ENCODE measurements at regions not wholly inside any gene's neighbourhood (a gene's known extent, or its start where the extent isn't known, plus 50 kb on each side); places are given as distances from the start of the nearest gene placed in this dataset.

GRCh38 chr9:93900971-93901861 is 53.9 kb downstream of the BARX1 start:
- DNase-seq (ENCODE audit: low read depth) = no peak

DNA sequence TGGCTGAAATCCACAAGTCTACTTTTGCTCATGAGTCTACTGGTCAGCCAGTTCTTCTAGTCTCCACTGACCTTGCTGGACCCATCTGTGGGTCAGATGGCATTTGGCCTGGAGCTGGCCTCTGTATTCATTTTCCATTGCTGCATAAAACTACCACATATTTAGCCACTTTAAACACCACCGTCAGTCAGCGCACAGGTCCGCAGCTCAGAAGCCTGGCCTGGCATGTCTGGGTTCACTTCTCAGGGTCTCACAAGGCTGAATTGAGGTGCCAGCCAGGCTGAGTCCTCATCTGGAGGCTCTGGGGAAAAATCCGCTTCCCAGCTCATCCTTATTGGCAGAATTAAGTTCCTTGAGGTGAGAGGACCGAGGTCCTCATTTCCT is 54.7 kb downstream of the BARX1 start:
- DNase-seq (ENCODE audit: low read depth) = no peak

DNA sequence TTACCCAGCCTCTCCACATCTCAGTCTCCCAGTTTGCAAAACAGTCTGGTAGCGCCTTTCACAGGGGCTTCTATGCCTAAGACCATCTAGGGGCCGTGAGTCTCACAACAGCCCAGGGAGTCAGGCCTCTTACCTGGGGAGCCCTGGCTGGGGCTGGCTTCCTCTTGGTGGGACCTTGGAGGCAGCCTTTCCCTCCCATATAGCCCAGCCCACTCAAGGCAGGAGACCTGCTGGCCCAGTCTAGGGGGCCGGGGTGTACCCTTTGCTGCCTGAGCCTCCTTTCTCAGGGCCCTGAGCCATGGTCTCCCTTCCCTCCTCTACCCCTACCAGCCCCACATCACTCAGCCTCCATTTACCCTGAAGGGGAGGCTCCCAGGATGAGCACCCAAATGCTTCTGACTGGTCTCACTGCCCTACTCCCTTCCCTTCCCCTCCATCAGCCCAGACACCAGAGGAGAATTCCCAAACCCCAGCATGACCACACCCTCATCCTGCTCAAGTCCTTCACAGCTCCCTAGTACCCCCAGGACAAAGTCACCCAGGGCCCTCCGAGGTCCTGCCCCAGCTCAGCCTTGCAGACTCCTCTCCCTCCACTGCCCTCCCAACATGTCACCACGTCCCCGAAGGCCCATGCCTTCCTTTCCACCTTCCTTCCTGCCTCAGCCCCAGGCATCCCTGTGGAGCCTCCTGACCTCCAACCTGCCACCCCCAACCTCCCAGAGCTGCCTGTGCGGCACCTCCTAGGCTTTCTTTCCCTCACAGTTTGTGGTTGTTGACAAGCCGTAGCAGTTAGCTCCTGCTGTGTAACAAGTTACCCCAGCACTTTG is 55.3 kb downstream of the BARX1 start:
- DNase-seq (ENCODE audit: low read depth) = no peak

- no peak for DNase-seq (ENCODE audit: low read depth)
These were observed 56.4 kb downstream of the BARX1 start for GRCh38 chr9:93898502-93899426.

DNA sequence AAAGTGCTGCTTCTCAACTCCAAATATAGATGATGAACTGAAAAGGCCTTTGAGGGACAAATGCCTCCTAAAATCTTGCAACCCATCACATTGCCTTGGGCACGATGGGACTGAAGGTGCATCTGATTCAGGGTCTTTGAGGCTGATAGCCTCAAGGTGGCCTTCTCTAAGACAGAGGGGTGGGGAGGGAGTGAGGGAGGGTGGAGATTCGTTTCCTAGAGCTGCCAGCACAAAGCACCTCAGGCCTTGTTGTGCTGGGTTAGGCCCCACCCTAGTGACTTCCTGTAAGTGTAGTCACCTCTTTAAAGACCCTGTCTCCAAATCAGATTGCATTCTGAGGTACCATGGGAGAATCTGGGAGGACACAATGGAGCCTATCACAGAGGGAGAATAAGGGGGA is 57.1 kb downstream of the BARX1 start:
- no peak for DNase-seq (ENCODE audit: low read depth)

- DNase-seq (ENCODE audit: low read depth) = no peak
These were observed 57.8 kb downstream of the BARX1 start for GRCh38 chr9:93897075-93897970.

- no peak for DNase-seq (ENCODE audit: low read depth)
These were observed 58.6 kb downstream of the BARX1 start for GRCh38 chr9:93896496-93897033.

DNA sequence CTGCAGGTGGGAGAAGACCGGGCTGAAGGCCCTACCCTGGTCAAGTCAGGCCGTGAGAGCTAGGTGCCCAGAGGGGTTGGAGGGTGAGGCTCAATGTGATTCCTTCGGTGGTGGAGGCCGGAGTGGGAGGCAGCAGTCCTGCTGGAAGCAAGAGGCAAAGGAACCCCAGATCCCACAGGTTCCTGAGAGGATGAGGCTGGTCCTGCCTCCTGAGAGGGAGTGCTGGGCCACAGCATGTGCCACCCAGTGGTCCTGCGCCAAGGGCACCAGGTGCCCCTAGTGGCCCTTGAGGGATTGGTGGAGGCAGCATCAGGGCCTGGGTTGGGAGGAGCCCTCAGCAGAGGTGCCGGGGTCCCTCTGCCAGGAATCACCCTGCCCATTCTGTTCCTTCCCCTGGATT is 59.1 kb downstream of the BARX1 start:
- DNase-seq (ENCODE audit: low read depth) = no peak

DNA sequence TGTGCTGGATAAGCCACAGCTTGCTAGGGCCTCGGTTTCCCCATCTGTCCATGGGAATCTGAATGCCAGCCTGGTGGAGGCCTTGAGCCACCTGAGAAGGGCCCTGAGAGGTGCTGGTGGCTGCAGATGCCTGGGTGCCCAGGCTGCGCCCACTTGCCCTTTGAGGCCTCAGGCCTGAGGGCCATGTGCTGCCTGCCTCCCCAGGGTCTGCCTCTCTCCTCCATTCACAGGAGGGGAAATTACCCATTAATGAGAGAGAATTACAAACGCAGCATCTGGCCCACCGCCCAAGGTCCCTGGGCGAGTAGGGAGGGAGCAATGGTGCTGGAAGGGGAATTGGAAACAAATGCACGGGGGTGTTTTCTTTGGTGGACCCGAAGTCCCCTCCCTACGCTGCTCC is 59.6 kb downstream of the BARX1 start:
- no peak for DNase-seq (ENCODE audit: low read depth)

DNA sequence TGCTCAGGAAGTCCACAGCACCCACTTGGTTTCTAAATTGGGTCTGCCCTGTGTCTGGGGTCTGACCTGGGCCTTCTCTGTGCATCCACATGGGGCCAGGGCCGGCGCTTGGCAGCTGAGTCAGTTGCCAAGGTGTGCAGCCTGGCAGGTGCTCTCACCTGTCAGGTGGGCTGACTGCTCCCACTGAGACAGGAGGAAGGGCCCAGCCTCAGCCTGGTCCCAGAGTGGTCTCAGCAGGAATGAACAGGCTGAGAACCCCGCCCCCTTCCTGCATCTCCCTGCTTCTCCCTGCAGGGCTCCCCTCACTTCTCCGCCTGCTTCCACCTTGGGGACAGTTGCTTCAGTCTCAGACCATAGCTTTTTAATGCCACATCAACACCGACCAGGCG is 60.5 kb downstream of the BARX1 start:
- no peak for DNase-seq (ENCODE audit: low read depth)

DNA sequence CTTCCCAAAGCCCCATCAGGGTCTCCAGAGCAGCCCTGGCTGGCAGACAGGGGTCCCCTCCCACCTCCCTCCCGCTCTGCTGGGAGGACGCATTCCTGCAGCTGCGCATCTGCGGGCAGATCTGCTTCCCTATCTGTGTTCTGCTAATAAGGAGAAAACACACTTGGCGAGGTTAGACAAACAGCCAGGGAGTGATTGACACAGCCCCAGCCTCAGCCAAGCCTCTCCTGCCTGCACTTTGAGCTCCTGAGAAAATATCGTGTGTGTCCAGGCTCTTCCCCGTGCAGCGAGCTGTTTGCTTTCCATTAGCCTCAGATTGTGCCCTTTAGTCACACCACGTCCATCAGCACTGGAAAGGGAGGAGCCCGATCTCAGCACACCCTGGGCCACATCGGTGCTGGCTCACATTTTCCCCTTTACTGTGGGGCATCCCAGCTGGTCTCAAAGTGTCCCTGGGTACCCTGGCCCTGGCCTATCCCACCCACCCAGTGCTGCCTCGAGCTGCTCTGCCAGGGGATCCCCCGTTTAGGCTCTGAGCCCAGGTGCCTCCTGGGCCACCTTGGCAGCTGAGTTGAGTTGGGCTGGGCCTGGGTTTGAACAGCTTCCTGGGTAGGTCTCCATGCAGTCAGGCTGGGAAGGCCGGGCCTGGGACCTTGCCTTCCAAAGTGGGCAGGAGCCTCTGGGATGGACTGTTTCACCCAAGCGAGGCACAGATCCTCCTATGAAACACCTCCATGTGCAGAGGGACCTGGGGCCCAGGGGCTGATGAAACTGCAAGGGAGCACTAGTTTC is 61.1 kb downstream of the BARX1 start:
- no peak for DNase-seq (ENCODE audit: low read depth)

GRCh38 chr9:93893194-93893593 is 62.0 kb downstream of the BARX1 start:
- DNase-seq (ENCODE audit: low read depth) = no peak

- DNase-seq (ENCODE audit: low read depth) = no peak
These were observed 62.4 kb downstream of the BARX1 start for GRCh38 chr9:93892748-93893147.

DNA sequence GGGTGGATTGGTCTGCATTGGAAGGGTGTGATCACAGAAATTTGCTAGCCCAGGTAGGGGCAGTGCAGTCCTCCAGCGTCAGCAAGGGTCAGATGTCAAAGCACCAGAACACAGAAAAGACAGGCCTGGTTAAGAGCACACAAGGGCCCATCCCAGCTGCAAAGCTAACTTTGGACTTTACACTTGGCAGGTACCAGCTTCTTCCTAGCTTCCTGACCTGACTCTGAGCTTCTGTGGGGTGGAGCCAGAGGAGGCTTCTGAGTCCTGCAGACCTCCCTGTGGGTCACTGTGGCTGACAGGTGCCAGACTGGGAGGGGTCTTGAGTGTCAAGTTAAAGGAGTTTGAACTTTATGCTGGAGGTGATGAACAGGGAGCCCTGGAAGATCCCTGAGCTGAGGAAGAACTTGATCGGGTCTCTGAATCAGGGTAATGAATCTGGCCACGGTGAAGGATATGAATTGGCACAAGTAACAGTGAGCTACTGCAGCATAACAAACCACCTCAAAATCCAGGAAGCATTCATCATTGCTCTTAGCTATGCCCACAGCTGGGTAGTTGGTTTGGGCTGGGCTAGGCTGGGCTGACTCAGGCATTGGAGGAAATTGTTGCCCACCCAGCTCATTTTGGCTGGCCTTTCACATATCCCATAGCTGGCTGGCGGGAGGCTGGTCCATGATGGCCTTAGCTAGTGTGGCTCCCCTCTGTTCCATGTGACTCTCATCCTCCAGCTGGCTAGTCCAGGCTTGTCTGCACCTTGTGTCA is 63.4 kb downstream of the BARX1 start:
- DNase-seq (ENCODE audit: low read depth) = no peak

- no peak for DNase-seq (ENCODE audit: low read depth)
These were observed 64.1 kb downstream of the BARX1 start for GRCh38 chr9:93891050-93891449.

DNA sequence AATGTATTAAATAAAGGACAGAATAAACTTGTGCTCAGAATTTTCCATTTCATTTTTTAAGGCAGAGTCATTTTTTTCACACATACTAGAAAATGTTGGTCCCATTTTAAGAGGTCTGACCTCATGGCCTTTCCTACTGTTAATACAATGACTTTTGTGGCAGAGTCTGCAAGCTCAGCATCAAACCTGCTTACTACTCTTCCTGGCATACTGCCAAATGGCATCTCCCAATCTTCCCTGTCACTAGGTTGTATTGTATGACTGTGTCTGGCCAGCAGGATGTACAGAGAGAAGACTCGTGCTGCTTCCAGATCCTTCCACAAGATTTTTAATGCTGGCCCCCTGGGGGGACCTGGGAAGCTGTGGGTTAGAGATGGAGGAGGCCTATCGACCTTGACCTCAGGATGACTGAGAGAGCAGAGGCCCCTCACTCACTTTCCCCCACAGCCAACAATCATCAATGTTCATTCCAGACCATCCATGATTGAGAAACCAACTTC is 64.7 kb downstream of the BARX1 start:
- DNase-seq (ENCODE audit: low read depth) = no peak

DNA sequence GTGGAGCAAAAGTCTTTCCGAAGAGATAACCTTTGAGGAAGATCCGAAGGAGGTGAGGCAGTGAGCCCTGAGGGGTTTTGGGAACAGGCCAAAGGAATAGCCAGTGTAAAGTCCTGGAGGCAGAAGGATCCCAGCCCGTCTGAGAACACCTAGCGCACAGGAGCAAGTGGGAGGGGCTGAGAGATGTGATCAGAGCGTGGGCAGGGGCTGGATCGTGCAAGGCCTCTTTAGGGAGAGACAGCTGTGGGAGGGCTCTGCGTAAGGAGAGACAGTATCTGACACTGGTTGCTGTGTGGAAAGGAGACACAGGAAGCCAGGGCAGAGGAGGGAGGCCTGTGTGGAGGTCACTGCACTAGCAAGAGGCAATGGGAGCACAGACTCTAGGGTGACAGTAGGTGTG is 68.2 kb downstream of the BARX1 start:
- DNase-seq (ENCODE audit: low read depth) = no peak

DNA sequence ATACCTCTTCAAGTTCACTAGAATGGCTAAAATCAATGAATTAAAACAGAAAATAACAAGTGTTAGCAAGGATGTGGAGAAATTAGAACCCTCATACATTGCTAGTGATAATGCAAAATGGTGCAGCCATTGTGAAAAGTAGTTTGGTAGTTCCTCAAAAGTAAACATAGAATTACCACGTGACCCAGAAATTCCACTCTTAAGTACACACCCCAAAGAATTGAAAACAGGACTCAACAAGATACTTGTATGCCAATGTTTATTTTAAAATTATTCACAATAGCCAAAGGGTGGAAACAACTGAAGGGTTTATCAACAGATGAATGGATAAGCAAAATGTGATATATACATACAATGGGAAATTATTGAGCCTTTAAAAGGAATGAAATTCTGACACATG is 70.3 kb downstream of the BARX1 start:
- no peak for DNase-seq (ENCODE audit: low read depth)
